Ovary (tissue), 7 donors: ENCODE measurements at regions not wholly inside any gene's neighbourhood (a gene's known extent, or its start where the extent isn't known, plus 50 kb on each side); places are given as distances from the start of the nearest gene placed in this dataset.

Experiments used
- DNase-seq, 5 donors: peaks; one replicate each; pipeline ENCODE4 v3.0.0-alpha.2; 2019 to 2020
- H3K27ac ChIP-seq, 2 donors: fragments of 200-600 bp; one replicate each; pipeline versions ENCODE4 v1.5.1 to v1.8.0; 2019 to 2022
- H3K27me3 ChIP-seq: fragments of 200-600 bp; one replicate; pipeline ENCODE4 v1.8.0; 2022
- H3K36me3 ChIP-seq: fragments of 200-600 bp; sonication (generic); one replicate; pipeline ENCODE4 v1.5.1; 2019
- H3K4me1 ChIP-seq: one replicate; pipeline ENCODE4 v1.8.1; 2013; ENCODE audit warnings: mild to moderate bottlenecking, moderate library complexity; ENCODE audit not compliant: insufficient read depth
- H3K4me3 ChIP-seq: fragments of 200-600 bp; sonication (generic); one replicate; pipeline ENCODE4 v1.5.1; 2017
- H3K9me3 ChIP-seq, 2 donors: fragments of 200-600 bp in 1 of 2; sonication (generic) in 1 of 2; one replicate each; pipeline versions ENCODE4 v1.5.1 to v1.8.1; 2013 to 2019; ENCODE audit warnings: mild to moderate bottlenecking in 1 of 2, moderate library complexity in 1 of 2
- EP300 ChIP-seq: sonication (generic); formaldehyde crosslinking; IDR thresholded peaks from one replicate; pipeline ENCODE4 v1.6.1; 2017; ENCODE audit warnings: antibody characterized with exemption
- POLR2A ChIP-seq: fragments of 450-650 bp; IDR thresholded peaks from one replicate; pipeline ENCODE4 v1.6.1; 2017; ENCODE audit warnings: antibody characterized with exemption, mild to moderate bottlenecking, moderate library complexity
- WGBS, 3 donors: extraction: QIAGEN DNeasy Blood & Tissue Kit in 1 of 3; methylation state at CpG; one replicate each; pipeline versions ENCODE4 v1.1.5 to v1.1.7; 2013 to 2017; 5-methylcytosine and 5-hydroxymethylcytosine counted together
- intact Hi-C, 4 donors: fragments of 100-400 bp; cut with DNase I; formaldehyde crosslinking; loops; one replicate each; pipeline versions ENCODE4 v1.11.0 to v1.15.1; 2022 to 2023
- TF ChIP-seq, protein P1 (sequence below), 3 donors: fragments of 450-650 bp in 2 of 3; fragments of 200-600 bp in 1 of 3; IDR thresholded peaks; one replicate each; pipeline versions ENCODE4 v1.5.1 to v1.8.0; 2016 to 2022; ENCODE audit warnings: antibody characterized with exemption in 3 of 3, mild to moderate bottlenecking in 1 of 3
- donor health status: DM: no; HTN: no; CAD: no; lungs with moderate emphysema.
- donor health status: DM: no; HTN: no; CAD: no.
- donor health status: Bipolar disorder and iron deficiency.
- donor health status: DM: no; HTN: no; CAD: no.
- donor health status: DM: yes; HTN: yes; CAD: no.

DNA sequence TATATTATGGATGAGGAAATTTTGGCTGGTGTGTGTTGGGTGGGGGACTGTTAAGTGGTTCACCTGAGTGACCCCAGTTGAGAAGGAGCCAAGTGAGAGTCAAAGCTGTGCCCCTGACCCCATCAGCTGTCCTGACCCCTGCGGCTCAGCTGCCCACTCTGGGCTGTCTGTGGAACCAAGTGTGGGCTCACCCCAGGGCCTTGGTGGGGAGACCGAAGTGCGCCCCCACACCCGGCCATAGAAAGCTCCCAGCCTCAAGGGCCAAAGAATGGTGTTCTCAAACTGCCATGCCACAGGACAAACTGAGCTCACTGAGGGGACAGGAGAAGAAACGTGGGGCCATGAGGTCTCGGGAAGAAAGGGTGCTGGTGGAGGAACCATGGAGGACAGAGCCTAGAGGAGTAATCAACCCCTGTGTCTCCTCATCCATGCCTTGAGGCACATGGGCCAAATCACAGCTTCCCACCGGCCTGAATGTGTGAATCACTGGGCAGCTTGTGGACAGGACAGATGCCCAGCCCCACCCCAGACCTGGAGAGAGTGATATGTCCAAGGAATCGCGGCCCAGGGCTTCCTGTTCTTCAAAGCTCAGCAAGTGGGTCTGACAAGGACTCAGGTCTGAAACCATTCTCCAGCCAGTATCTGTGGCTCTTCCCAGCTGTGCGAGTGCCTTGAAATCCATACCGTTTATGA, 86.2 kb upstream of the CACUL1 start:
- H3K36me3 ChIP-seq, result no peaks in the 10 kb centered on the region
- H3K4me3 ChIP-seq, result no peak overlapping the region
- H3K27me3 ChIP-seq, result no peaks in the 10 kb centered on the region
- no peak for TF ChIP-seq POLR2A
- TF ChIP-seq EP300, result no peak
- TF ChIP-seq, protein P1, sequence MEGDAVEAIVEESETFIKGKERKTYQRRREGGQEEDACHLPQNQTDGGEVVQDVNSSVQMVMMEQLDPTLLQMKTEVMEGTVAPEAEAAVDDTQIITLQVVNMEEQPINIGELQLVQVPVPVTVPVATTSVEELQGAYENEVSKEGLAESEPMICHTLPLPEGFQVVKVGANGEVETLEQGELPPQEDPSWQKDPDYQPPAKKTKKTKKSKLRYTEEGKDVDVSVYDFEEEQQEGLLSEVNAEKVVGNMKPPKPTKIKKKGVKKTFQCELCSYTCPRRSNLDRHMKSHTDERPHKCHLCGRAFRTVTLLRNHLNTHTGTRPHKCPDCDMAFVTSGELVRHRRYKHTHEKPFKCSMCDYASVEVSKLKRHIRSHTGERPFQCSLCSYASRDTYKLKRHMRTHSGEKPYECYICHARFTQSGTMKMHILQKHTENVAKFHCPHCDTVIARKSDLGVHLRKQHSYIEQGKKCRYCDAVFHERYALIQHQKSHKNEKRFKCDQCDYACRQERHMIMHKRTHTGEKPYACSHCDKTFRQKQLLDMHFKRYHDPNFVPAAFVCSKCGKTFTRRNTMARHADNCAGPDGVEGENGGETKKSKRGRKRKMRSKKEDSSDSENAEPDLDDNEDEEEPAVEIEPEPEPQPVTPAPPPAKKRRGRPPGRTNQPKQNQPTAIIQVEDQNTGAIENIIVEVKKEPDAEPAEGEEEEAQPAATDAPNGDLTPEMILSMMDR (IDR thresholded peaks at IDR 0.05), result no peak
- H3K9me3 ChIP-seq, result no peaks in the 10 kb centered on the region
- no peaks in the 10 kb centered on the region for H3K4me1 ChIP-seq
- no peak for DNase-seq
- WGBS, 3 donors, result 86 to 94% (median 91%) methylated on average over 11 of the region's 11 CpGs
- intact Hi-C loops, result no loop called here
- H3K27ac ChIP-seq, result no peak overlapping the region

DNA sequence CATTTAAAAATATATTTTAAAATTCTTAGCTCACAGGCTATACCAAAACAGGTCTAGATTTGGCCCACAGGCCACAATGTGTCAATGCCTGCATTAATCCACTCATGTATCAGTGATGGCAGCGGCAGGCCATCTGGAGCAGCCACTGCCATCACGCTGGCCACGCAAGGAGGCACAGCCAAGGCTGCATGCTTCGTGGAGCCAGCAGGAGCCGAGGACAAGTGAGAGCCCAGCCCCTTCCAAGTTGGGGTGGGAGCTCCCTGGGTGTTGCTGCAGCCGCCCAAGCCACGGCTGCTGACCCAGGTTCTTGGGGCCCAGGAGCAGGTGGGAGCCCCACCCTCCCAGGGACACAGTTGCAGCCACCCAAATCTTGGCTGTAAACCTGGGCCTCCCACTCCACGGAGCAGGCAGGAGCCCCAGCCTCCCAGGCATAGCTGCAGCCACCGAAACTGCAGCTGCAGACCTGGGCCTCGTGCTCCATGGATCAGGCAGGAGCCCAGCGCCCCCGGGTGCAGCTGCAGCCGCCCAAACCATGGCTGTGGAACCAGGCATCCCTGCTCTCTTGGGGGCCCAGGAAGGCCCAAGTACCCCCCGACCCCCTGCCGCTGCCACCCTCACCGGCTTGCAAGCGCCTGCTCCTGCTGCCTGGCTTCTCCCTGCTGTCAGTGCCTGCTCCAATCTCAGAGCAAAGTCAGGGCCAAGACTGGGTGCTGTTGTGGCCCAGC, 87.3 kb upstream of the CACUL1 start:
- Histone ChIP-seq H3K4me1 (no peaks in the 10 kb centered on the region), H3K9me3 (no peaks in the 10 kb centered on the region), H3K4me3 (no peak overlapping the region), H3K27me3 (no peaks in the 10 kb centered on the region), H3K27ac (no peak overlapping the region), H3K36me3 (no peaks in the 10 kb centered on the region)
- TF ChIP-seq, protein P1 (IDR thresholded peaks at IDR 0.05), result no peak
- TF ChIP-seq EP300 (no peak), POLR2A (no peak)
- WGBS, 3 donors, result 84 to 88% (median 85%) methylated on average over 7 to 17 of the region's 17 CpGs
- no peak for DNase-seq
- intact Hi-C loops, result no loop called here

DNA sequence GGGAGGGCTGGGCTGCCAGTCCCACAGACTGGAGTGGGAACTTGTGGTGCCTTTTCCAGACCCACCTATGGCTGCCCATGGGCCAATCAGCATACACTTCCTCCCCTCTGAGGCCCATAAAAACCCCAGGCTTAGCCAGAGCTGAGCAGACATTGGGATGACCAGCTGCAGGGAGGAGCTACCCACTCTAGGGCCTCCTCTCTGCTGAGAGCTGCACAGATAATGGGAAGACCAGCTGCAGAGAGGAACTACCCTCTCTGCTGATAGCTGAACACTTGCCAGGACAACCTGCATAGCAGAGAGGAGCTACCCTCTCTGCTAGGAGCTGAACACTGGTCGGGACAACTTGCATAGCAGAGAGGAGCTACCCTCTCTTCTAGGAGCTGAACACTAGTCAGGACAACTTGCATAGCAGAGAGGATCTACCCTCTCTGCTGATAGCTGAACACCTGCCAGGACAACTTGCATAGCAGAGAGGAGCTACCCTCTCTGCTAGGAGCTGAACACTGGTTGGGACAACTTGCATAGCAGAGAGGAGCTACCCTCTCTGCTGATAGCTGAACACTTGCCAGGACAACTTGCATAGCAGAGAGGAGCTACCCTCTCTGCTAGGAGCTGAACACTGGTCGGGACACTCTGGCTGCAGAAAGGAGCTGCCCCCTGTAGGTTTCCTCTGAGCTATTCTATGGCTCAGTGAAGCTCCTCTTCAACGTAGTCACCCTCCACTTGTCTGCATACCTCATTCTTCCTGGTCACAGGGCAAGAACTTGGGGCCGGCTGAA, 88.3 kb upstream of the CACUL1 start:
- TF ChIP-seq EP300 (no peak), POLR2A (no peak)
- TF ChIP-seq, protein P1 (IDR thresholded peaks at IDR 0.05), result no peak
- Histone ChIP-seq H3K27ac (no peak overlapping the region), H3K36me3 (no peaks in the 10 kb centered on the region), H3K9me3 (no peaks in the 10 kb centered on the region), H3K27me3 (no peaks in the 10 kb centered on the region), H3K4me3 (no peak overlapping the region), H3K4me1 (no peaks in the 10 kb centered on the region)
- DNase-seq, result no peak
- intact Hi-C loops, result no loop called here
- 35 to 64% (median 59%) methylated on average over 4 of the region's 4 CpGs for WGBS, 3 donors

DNA sequence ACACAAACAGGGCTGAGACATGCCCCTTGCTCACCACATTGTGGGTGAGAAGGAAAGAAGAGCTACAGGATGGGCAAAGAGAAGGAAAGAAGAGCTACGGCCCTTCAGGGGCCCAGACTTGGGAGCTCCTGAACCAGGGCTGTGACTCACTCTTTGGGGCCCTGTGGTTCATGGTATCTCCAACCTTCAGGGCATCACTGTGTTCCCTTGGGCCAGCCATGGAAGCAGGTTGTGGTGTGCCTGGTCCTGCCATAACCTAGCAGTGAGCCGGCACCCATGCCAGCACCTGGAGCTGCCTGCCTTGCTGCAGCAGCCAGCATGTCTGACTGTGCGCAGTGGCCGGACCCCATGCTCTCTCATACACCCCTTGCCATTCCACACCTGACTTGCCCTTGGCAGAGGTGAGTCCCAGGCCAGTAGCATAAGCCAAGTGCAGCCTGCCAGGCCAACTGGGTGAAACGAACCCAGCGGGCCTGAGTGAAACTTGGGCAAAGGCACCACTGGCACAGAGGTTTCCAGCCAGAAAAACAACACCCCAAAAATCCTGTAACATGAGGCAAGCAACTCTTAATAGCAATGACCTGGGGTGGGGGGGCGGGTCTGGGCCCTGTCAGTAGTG, 89.0 kb upstream of the CACUL1 start:
- WGBS, 3 donors, result 95 to 96% (median 95%) methylated on average over 7 of the region's 7 CpGs
- Histone ChIP-seq H3K36me3 (no peaks in the 10 kb centered on the region), H3K9me3 (no peaks in the 10 kb centered on the region), H3K27ac (no peak overlapping the region), H3K27me3 (no peaks in the 10 kb centered on the region), H3K4me3 (no peak overlapping the region), H3K4me1 (no peaks in the 10 kb centered on the region)
- no peak for DNase-seq
- intact Hi-C loops, result no loop called here
- TF ChIP-seq, protein P1 (IDR thresholded peaks at IDR 0.05), result no peak
- TF ChIP-seq EP300 (no peak), POLR2A (no peak)
